Hepatocyte (in vitro differentiated cells): ENCODE measurements at regions not wholly inside any gene's neighbourhood (a gene's known extent, or its start where the extent isn't known, plus 50 kb on each side); places are given as distances from the start of the nearest gene placed in this dataset.

ENCODE experiments used
- CTCF ChIP-seq: fragments of 200-600 bp; sonication (generic); IDR thresholded peaks from 2 replicates; pipeline ENCODE4 v1.5.1; 2016; ENCODE audit warnings: antibody characterized with exemption, mild to moderate bottlenecking; ENCODE audit not compliant: poor library complexity
- EZH2 ChIP-seq: fragments of 200-600 bp; sonication (generic); IDR thresholded peaks from 2 replicates; pipeline ENCODE4 v1.6.1; 2016; ENCODE audit warnings: antibody characterized with exemption, mild to moderate bottlenecking, borderline replicate concordance
- EZH2phosphoT487 ChIP-seq: fragments of 200-600 bp; sonication (generic); IDR thresholded peaks from one replicate; pipeline ENCODE4 v1.6.1; 2018; ENCODE audit warnings: antibody characterized with exemption, mild to moderate bottlenecking, low read depth, moderate library complexity; ENCODE audit not compliant: unreplicated experiment, severe bottlenecking

DNA sequence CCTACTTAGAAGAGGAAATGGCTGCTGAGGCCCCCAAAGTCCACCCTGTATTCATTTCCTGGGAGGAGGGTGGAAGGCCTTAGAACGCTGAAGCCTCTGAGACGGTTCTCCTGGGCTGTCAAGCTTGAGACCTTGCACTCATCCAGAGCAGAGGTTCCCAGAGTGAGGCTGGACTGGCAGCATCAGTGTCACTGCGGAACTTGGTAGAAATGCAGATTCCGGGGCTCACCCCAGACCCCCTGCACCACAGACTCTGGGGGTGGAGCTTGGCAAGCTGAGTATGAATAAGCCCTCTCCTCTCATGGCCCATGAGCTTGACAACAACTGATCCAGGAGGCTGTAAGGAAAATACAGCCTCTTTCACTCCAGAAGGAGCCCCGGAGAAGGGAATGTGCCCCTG lies 218.3 kb downstream of the IRF8 start:
- TF ChIP-seq CTCF (no peak), EZH2 (no peak), EZH2phosphoT487 (no peak)
